H1 (cell line): ENCODE measurements at regions not wholly inside any gene's neighbourhood (a gene's known extent, or its start where the extent isn't known, plus 50 kb on each side); places are given as distances from the start of the nearest gene placed in this dataset.

Experiments used
- CTCF ChIA-PET: fragments of 300-600 bp; sonication (Branson Sonifier 250); formaldehyde crosslinking; loops from one replicate; lab custom pipeline; 2021; ENCODE audit not compliant: partially characterized antibody; lab: Charles Lee
- POLR2A ChIA-PET: fragments of 300-600 bp; sonication (Branson Sonifier 250); formaldehyde crosslinking; loops from one replicate; lab custom pipeline; 2021; ENCODE audit warnings: inconsistent platforms; ENCODE audit not compliant: partially characterized antibody; lab: Charles Lee
- DNase-seq, 2 experiments: peaks; one replicate each; pipeline versions ENCODE4 v3.0.0 to v3.0.0-alpha.2; 2010 to 2022; ENCODE audit warnings: low spot score in 2 of 2, low read depth in 1 of 2, mixed read lengths in 1 of 2
- FAIRE-seq: peaks from 2 replicates; lab custom pipeline; 2011; peaks lifted over from hg19 to GRCh38; lab: Jason Lieb, UNC
- H2AFZ ChIP-seq: 2 replicates; pipeline ENCODE4 v1.8.1; 2012; ENCODE audit warnings: low read length, inconsistent platforms
- H2AK5ac ChIP-seq: 2 replicates; pipeline ENCODE4 v1.6.1; 2013; ENCODE audit warnings: low read depth, low read length
- H2BK120ac ChIP-seq: replicated peaks from 2 replicates; pipeline ENCODE3; 2013; ENCODE audit warnings: low read depth, low read length, inconsistent platforms
- H2BK12ac ChIP-seq: 2 replicates; pipeline ENCODE4 v1.6.1; 2013; ENCODE audit warnings: low read depth, low read length
- H2BK15ac ChIP-seq: 2 replicates; pipeline ENCODE4 v1.6.1; 2013; ENCODE audit warnings: low read length
- H2BK20ac ChIP-seq: 2 replicates; pipeline ENCODE4 v1.6.1; 2013; ENCODE audit warnings: low read length
- H2BK5ac ChIP-seq: 2 replicates; pipeline ENCODE4 v1.6.1; 2013; ENCODE audit warnings: low read depth, low read length
- H3K14ac ChIP-seq: 2 replicates; pipeline ENCODE4 v1.6.1; 2013; ENCODE audit warnings: inconsistent platforms; ENCODE audit not compliant: insufficient read length
- H3K18ac ChIP-seq: 2 replicates; pipeline ENCODE4 v1.6.1; 2013; ENCODE audit warnings: low read length; ENCODE audit errors: extremely low read depth
- H3K23ac ChIP-seq: 2 replicates; pipeline ENCODE4 v1.6.1; 2013; ENCODE audit warnings: inconsistent platforms; ENCODE audit not compliant: insufficient read length
- H3K23me2 ChIP-seq: 2 replicates; pipeline ENCODE4 v1.6.1; 2013; ENCODE audit warnings: low read depth, low read length
- H3K27ac ChIP-seq: 2 replicates; pipeline ENCODE4 v1.6.1; 2011; ENCODE audit warnings: low read depth, low read length, inconsistent platforms
- H3K27me3 ChIP-seq, 4 experiments: replicated peaks in 1 of 4; 1 replicate in 1 of 4; 2 replicates in 3 of 4; pipeline versions ENCODE4 v1.6.1 to v1.8.1; 2011 to 2013; ENCODE audit warnings: low read length in 3 of 4, mild to moderate bottlenecking in 3 of 4, inconsistent platforms in 2 of 4, mixed read lengths in 2 of 4, moderate library complexity in 1 of 4; ENCODE audit not compliant: control insufficient read depth in 3 of 4, insufficient read depth in 3 of 4; ENCODE audit errors: extremely low read depth in 1 of 4
- H3K36me3 ChIP-seq, 4 experiments: 2 replicates each; pipeline versions ENCODE4 v1.6.1 to v1.8.1; 2011 to 2013; ENCODE audit warnings: mild to moderate bottlenecking in 4 of 4, low read length in 3 of 4, moderate library complexity in 2 of 4, control low read depth in 1 of 4, inconsistent platforms in 1 of 4; ENCODE audit not compliant: insufficient read depth in 4 of 4, control insufficient read depth in 2 of 4
- H3K4ac ChIP-seq: replicated peaks from 2 replicates; pipeline ENCODE3; 2013; ENCODE audit warnings: low read length, low read depth, mixed read lengths, inconsistent platforms; ENCODE audit not compliant: insufficient read length
- H3K4me1 ChIP-seq, 4 experiments: replicated peaks in 1 of 4; 1 replicate in 1 of 4; 2 replicates in 3 of 4; pipeline versions ENCODE4 v1.6.1 to v1.8.1; 2011 to 2013; ENCODE audit warnings: low read length in 3 of 4, inconsistent platforms in 2 of 4, mixed read lengths in 1 of 4; ENCODE audit not compliant: insufficient read depth in 4 of 4, control insufficient read depth in 3 of 4
- H3K4me2 ChIP-seq, 2 experiments: 2 replicates each; pipeline versions ENCODE4 v1.6.1 to v1.8.1; 2011 to 2013; ENCODE audit warnings: low read depth in 2 of 2, low read length in 2 of 2, control low read depth in 1 of 2, inconsistent platforms in 1 of 2, mild to moderate bottlenecking in 1 of 2; ENCODE audit not compliant: insufficient read depth in 1 of 2
- H3K4me3 ChIP-seq, 4 experiments: fragments of 200-600, 300-600 bp in 1 of 4; sonication (generic), shearing (Covaris generic), sonication (Bioruptor Twin) in 1 of 4; 2 replicates each; pipeline versions ENCODE4 v1.5.1 to v1.8.1; 2011 to 2016; ENCODE audit warnings: low read length in 4 of 4, low read depth in 3 of 4, control low read depth in 2 of 4, inconsistent platforms in 2 of 4, mild to moderate bottlenecking in 2 of 4, mixed read lengths in 1 of 4, moderate library complexity in 1 of 4; ENCODE audit not compliant: insufficient read depth in 2 of 4; ENCODE audit errors: extremely low read depth in 1 of 4
- H3K56ac ChIP-seq: replicated peaks from 2 replicates; pipeline ENCODE3; 2013; ENCODE audit warnings: low read depth, mild to moderate bottlenecking, mixed read lengths, low read length, inconsistent platforms; ENCODE audit not compliant: insufficient read length
- H3K79me1 ChIP-seq: 2 replicates; pipeline ENCODE4 v1.6.1; 2013; ENCODE audit warnings: low read depth, low read length, control low read depth
- H3K79me2 ChIP-seq, 2 experiments: 2 replicates each; pipeline versions ENCODE4 v1.6.1 to v1.8.1; 2012 to 2013; ENCODE audit warnings: low read length in 2 of 2, mild to moderate bottlenecking in 2 of 2, inconsistent platforms in 1 of 2; ENCODE audit not compliant: insufficient read depth in 2 of 2, control insufficient read depth in 1 of 2
- H3K9ac ChIP-seq, 4 experiments: replicated peaks in 1 of 4; 1 replicate in 1 of 4; 2 replicates in 3 of 4; pipeline versions ENCODE4 v1.6.1 to v1.8.1; 2011 to 2013; ENCODE audit warnings: low read depth in 3 of 4, low read length in 3 of 4, control low read depth in 2 of 4, mild to moderate bottlenecking in 2 of 4, moderate library complexity in 2 of 4, inconsistent platforms in 1 of 4; ENCODE audit errors: extremely low read depth in 1 of 4
- H3K9me3 ChIP-seq, 2 experiments: 2 replicates each; pipeline versions ENCODE4 v1.6.1 to v1.8.1; 2012 to 2013; ENCODE audit warnings: mild to moderate bottlenecking in 2 of 2, moderate library complexity in 2 of 2, control low read depth in 1 of 2, inconsistent platforms in 1 of 2, low read depth in 1 of 2, low read length in 1 of 2, mixed read lengths in 1 of 2; ENCODE audit not compliant: insufficient read depth in 2 of 2
- H4K20me1 ChIP-seq, 2 experiments: replicated peaks in 1 of 2; 2 replicates each; pipeline versions ENCODE3 to v1.8.1; 2011 to 2013; ENCODE audit warnings: inconsistent platforms in 2 of 2, low read length in 2 of 2, mild to moderate bottlenecking in 1 of 2; ENCODE audit not compliant: insufficient read depth in 2 of 2, control insufficient read depth in 1 of 2
- H4K5ac ChIP-seq: 2 replicates; pipeline ENCODE4 v1.6.1; 2013; ENCODE audit warnings: low read length, low read depth, mixed read lengths, inconsistent platforms; ENCODE audit not compliant: insufficient read length
- H4K8ac ChIP-seq: 2 replicates; pipeline ENCODE4 v1.8.0; 2013; ENCODE audit warnings: mild to moderate bottlenecking, moderate library complexity, low read length, inconsistent platforms; ENCODE audit not compliant: insufficient read depth; ENCODE audit errors: extremely low read depth
- H4K91ac ChIP-seq: replicated peaks from 2 replicates; pipeline ENCODE3; 2013; ENCODE audit warnings: low read length, mixed read lengths, inconsistent platforms; ENCODE audit not compliant: insufficient read length
- GABPA ChIP-seq: IDR thresholded peaks from 2 replicates; pipeline ENCODE4 v1.6.1; 2011; ENCODE audit warnings: mild to moderate bottlenecking, low read length, moderate library complexity, borderline replicate concordance; ENCODE audit not compliant: insufficient read depth
- HDAC6 ChIP-seq: IDR thresholded peaks from one replicate; pipeline ENCODE4 v1.7.1; 2012; ENCODE audit warnings: low read depth, mild to moderate bottlenecking, inconsistent platforms, low read length, moderate library complexity
- JUN ChIP-seq: IDR thresholded peaks from 2 replicates; pipeline ENCODE4 v1.6.1; 2011; ENCODE audit warnings: low read depth, mild to moderate bottlenecking, improper control_type of control experiment, low read length
- NANOG ChIP-seq: IDR thresholded peaks from 2 replicates; pipeline ENCODE4 v1.6.1; 2011; ENCODE audit warnings: low read length, low read depth, mild to moderate bottlenecking, inconsistent platforms; ENCODE audit not compliant: insufficient read depth, poor library complexity, severe bottlenecking
- SIX5 ChIP-seq: IDR thresholded peaks from 2 replicates; pipeline ENCODE4 v1.6.1; 2011; ENCODE audit warnings: mild to moderate bottlenecking, low read depth, low read length
- SP1 ChIP-seq: IDR thresholded peaks from 2 replicates; pipeline ENCODE4 v1.6.1; 2011; ENCODE audit warnings: low read depth, low read length
- WGBS, 2 experiments: shearing (Covaris generic) in 1 of 2; methylation state at CpG; one replicate each; pipeline versions ENCODE4 v1.1.6 to v1.1.7; 2013 to 2015; ENCODE audit warnings: low lambda C conversion rate in 2 of 2, mixed read lengths in 2 of 2, inconsistent platforms in 1 of 2, low coverage in 1 of 2, missing lambda C conversion rate in 1 of 2; ENCODE audit not compliant: insufficient replicate concordance in 2 of 2, insufficient coverage in 1 of 2, insufficient read length in 1 of 2; ENCODE audit errors: extremely low coverage in 1 of 2, missing lambda C conversion rate in 1 of 2; 5-methylcytosine and 5-hydroxymethylcytosine counted together

DNA sequence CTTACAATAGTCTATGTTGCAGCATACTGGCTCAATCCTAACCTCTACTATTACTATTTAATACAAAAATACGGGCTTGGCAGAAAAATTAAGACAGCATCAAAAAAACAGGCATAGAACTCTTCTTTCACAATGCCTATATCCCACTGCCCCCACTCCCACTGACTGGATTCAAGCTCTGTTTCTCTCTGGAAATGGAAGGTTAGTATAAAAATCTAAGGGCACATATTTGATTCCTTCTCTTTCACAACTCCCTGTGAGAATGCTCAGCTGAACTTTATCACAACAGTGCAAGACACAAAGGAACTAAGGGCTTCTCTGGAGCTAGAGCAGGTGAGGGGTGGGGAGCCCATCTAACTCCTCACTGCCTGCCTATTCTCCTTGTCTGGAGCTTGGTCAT lies 258.4 kb upstream of the FAM83B start:
- CTCF ChIA-PET, result interaction anchor here (1.1 to 1.3 kb wide), 2 partner anchors 33 to 149 kb away, joined by 3 read pairs; no protein-coding TSS in a partner anchor
- H3K4me1 ChIP-seq, result no peaks in the 10 kb centered on the region
- WGBS, 2 experiments, result 90% methylated on average over 1 of the region's 1 CpG; no CpG with 5 or more reads in 1 of the 2 experiments
- no peak overlapping the region for H3K23ac ChIP-seq
- no peak for FAIRE-seq
- POLR2A ChIA-PET, result no interaction called here
- DNase-seq, result no peak
- no peak overlapping the region for H2AFZ ChIP-seq
- H2BK15ac ChIP-seq, result no peak overlapping the region
- no peak overlapping the region for H3K4ac ChIP-seq
- H3K36me3 ChIP-seq, result no peaks in the 10 kb centered on the region
- H3K9ac ChIP-seq, result no peak overlapping the region
- H2BK120ac ChIP-seq, result no peak overlapping the region
- TF ChIP-seq SP1, result no peak
- TF ChIP-seq HDAC6, result no peak
- no peak for TF ChIP-seq NANOG
- TF ChIP-seq SIX5, result no peak
- TF ChIP-seq JUN, result no peak
- no peak for TF ChIP-seq GABPA
- TF ChIP-seq, all 59 proteins: peak for 0
- H3K27ac ChIP-seq, result no peak overlapping the region
- H2BK5ac ChIP-seq, result no peak overlapping the region
- no peak overlapping the region for H4K8ac ChIP-seq
- no peak overlapping the region for H2BK20ac ChIP-seq
- no peak overlapping the region for H3K4me3 ChIP-seq
- H4K20me1 ChIP-seq, result no peaks in the 10 kb centered on the region
- no peak overlapping the region for H3K56ac ChIP-seq
- H3K27me3 ChIP-seq, result no peaks in the 10 kb centered on the region
- no peaks in the 10 kb centered on the region for H3K79me2 ChIP-seq
- H3K79me1 ChIP-seq, result no peaks in the 10 kb centered on the region
- H4K5ac ChIP-seq, result no peak overlapping the region
- H3K9me3 ChIP-seq, result peaks cover 0 to 4% of the 10 kb centered on the region in 2 experiments; a peak in 1 of 4 replicates
- no peak overlapping the region for H2BK12ac ChIP-seq
- no peak overlapping the region for H4K91ac ChIP-seq
- H3K4me2 ChIP-seq, result no peak overlapping the region
- H3K23me2 ChIP-seq, result no peaks in the 10 kb centered on the region
- peak overlapping the region; percentile 93 for H3K14ac ChIP-seq
- no peak overlapping the region for H3K18ac ChIP-seq
- H2AK5ac ChIP-seq, result no peak overlapping the region
